ENCODE measurements at regions not wholly inside any gene's neighbourhood (a gene's known extent, or its start where the extent isn't known, plus 50 kb on each side); places are given as distances from the start of the nearest gene placed in this dataset.

- no peaks in the 10 kb centered on the region for H3K79me2 ChIP-seq (ENCODE audit: insufficient read depth)
- no peaks in the 10 kb centered on the region for H3K9me3 ChIP-seq
- no peaks in the 10 kb centered on the region for H3K27me3 ChIP-seq (ENCODE audit: insufficient read depth)
- H3F3A ChIP-seq (replicated peaks; ENCODE audit: insufficient read depth): no peaks in the 10 kb centered on the region
- no peak for DNase-seq
- no peak overlapping the region for H3K27ac ChIP-seq (ENCODE audit: low read depth in 2 of 2, low read length in 1 of 2)
- no peak overlapping the region for H3K9ac ChIP-seq
- no peak overlapping the region for H2AFZ ChIP-seq (ENCODE audit: low read depth)
- no peaks in the 10 kb centered on the region for H3K4me1 ChIP-seq (ENCODE audit: control insufficient read depth in 1 of 2, insufficient read depth in 2 of 2, low read depth in 1 of 2, low read length in 1 of 2)
- TF ChIP-seq USF2 (IDR thresholded peaks at IDR 0.05; ENCODE audit: borderline replicate concordance, low read depth, low read length) (no peak), FOSL2 (IDR thresholded peaks at IDR 0.05; ENCODE audit: borderline replicate concordance, low read depth) (no peak), MAX (IDR thresholded peaks at IDR 0.05; ENCODE audit: low read depth) (no peak), SIN3A (IDR thresholded peaks at IDR 0.05; ENCODE audit: borderline replicate concordance, low read depth, low read length) (no peak)
- 5% methylated on average over 2 of the region's 2 CpGs for WGBS (ENCODE audit: low lambda C conversion rate)
- ChIA-PET POLR2A (no interaction called here), CTCF (no interaction called here)
- no peaks in the 10 kb centered on the region for H4K20me1 ChIP-seq (ENCODE audit: insufficient read depth)
- H3K4me3 ChIP-seq (ENCODE audit: low read depth in 2 of 2, low read length in 1 of 2): no peak overlapping the region
- no peaks in the 10 kb centered on the region for H3K9me2 ChIP-seq
- no peak overlapping the region for H3K4me2 ChIP-seq
- H3K36me3 ChIP-seq (replicated peaks in 1 of 2; ENCODE audit: control insufficient read depth in 1 of 2, insufficient read depth in 2 of 2, low read length in 1 of 2): no peaks in the 10 kb centered on the region
Observed at GRCh38 chr4:11010624-11011023, 326.1 kb upstream of the CLNK start.

- POLR2A ChIA-PET: no interaction called here
Observed at GRCh38 chr4:11009281-11009680, 324.7 kb upstream of the CLNK start.

GRCh38 chr4:11005300-11005699 is 320.7 kb upstream of the CLNK start:
- no peak for DNase-seq
- ChIA-PET POLR2A (no interaction called here), CTCF (no interaction called here)
- Histone ChIP-seq H4K20me1 (ENCODE audit: insufficient read depth) (no peaks in the 10 kb centered on the region), H3K9ac (no peak overlapping the region), H3K9me2 (no peaks in the 10 kb centered on the region), H3K79me2 (ENCODE audit: insufficient read depth) (no peaks in the 10 kb centered on the region), H3F3A (replicated peaks; ENCODE audit: insufficient read depth) (no peaks in the 10 kb centered on the region), H3K4me1 (ENCODE audit: control insufficient read depth in 1 of 2, insufficient read depth in 2 of 2, low read depth in 1 of 2, low read length in 1 of 2) (no peaks in the 10 kb centered on the region), H3K36me3 (replicated peaks in 1 of 2; ENCODE audit: control insufficient read depth in 1 of 2, insufficient read depth in 2 of 2, low read length in 1 of 2) (no peaks in the 10 kb centered on the region), H3K27me3 (ENCODE audit: insufficient read depth) (no peaks in the 10 kb centered on the region), H3K4me2 (no peak overlapping the region), H3K4me3 (ENCODE audit: low read depth in 2 of 2, low read length in 1 of 2) (no peak overlapping the region), H2AFZ (ENCODE audit: low read depth) (no peak overlapping the region), H3K27ac (ENCODE audit: low read depth in 2 of 2, low read length in 1 of 2) (no peak overlapping the region), H3K9me3 (no peaks in the 10 kb centered on the region)
- WGBS (ENCODE audit: low lambda C conversion rate): 4% methylated on average over 4 of the region's 4 CpGs
- no peak for TF ChIP-seq REST (IDR thresholded peaks at IDR 0.05; ENCODE audit: low read depth, low read length)
- TF ChIP-seq YY1 (IDR thresholded peaks at IDR 0.05; ENCODE audit: low read depth): no peak
- TF ChIP-seq NFIC (IDR thresholded peaks at IDR 0.05; ENCODE audit: borderline replicate concordance): no peak
- no peak for TF ChIP-seq GATA2 (CRISPR knock-in tag; IDR thresholded peaks at IDR 0.05)
- TF ChIP-seq GABPA (IDR thresholded peaks at IDR 0.05; ENCODE audit: low read depth): no peak
- TF ChIP-seq USF2 (IDR thresholded peaks at IDR 0.05; ENCODE audit: borderline replicate concordance, low read depth, low read length): no peak
- no peak for TF ChIP-seq FOXM1 (IDR thresholded peaks at IDR 0.05; ENCODE audit: low read depth)
- no peak for TF ChIP-seq RFX5 (IDR thresholded peaks at IDR 0.05; ENCODE audit: low read length)
- no peak for TF ChIP-seq TEAD4 (IDR thresholded peaks at IDR 0.05; ENCODE audit: borderline replicate concordance, insufficient read depth)
- TF ChIP-seq RXRA (IDR thresholded peaks at IDR 0.05; ENCODE audit: borderline replicate concordance, low read depth): no peak
- TF ChIP-seq MAX (IDR thresholded peaks at IDR 0.05; ENCODE audit: low read depth): no peak

More at GRCh38 chr4:11009281-11009680, 324.7 kb upstream of the CLNK start:
- no peaks in the 10 kb centered on the region for H3K36me3 ChIP-seq (replicated peaks in 1 of 2; ENCODE audit: control insufficient read depth in 1 of 2, insufficient read depth in 2 of 2, low read length in 1 of 2)
- TF ChIP-seq IRF3 (IDR thresholded peaks at IDR 0.05; ENCODE audit: low read depth, low read length): no peak
- H3K9me3 ChIP-seq: no peaks in the 10 kb centered on the region
- no peak overlapping the region for H3K9ac ChIP-seq
- no peak overlapping the region for H2AFZ ChIP-seq (ENCODE audit: low read depth)
- H3F3A ChIP-seq (replicated peaks; ENCODE audit: insufficient read depth): no peaks in the 10 kb centered on the region
- CTCF ChIA-PET: no interaction called here
- no peak overlapping the region for H3K4me3 ChIP-seq (ENCODE audit: low read depth in 2 of 2, low read length in 1 of 2)
- no peaks in the 10 kb centered on the region for H3K4me1 ChIP-seq (ENCODE audit: control insufficient read depth in 1 of 2, insufficient read depth in 2 of 2, low read depth in 1 of 2, low read length in 1 of 2)
- no peaks in the 10 kb centered on the region for H4K20me1 ChIP-seq (ENCODE audit: insufficient read depth)
- H3K79me2 ChIP-seq (ENCODE audit: insufficient read depth): no peaks in the 10 kb centered on the region
- H3K27me3 ChIP-seq (ENCODE audit: insufficient read depth): no peaks in the 10 kb centered on the region
- WGBS (ENCODE audit: low lambda C conversion rate): 6% methylated on average over 1 of the region's 1 CpG
- DNase-seq: no peak
- no peak overlapping the region for H3K27ac ChIP-seq (ENCODE audit: low read depth in 2 of 2, low read length in 1 of 2)
- H3K4me2 ChIP-seq: no peak overlapping the region
- H3K9me2 ChIP-seq: no peaks in the 10 kb centered on the region

Data from SK-N-SH (cell line).